HG03175 (cell line): ENCODE measurements at regions not wholly inside any gene's neighbourhood (a gene's known extent, or its start where the extent isn't known, plus 50 kb on each side); places are given as distances from the start of the nearest gene placed in this dataset.

Experiments used
- ATAC-seq: cut with Tn5 transposase; IDR thresholded peaks from one replicate; pipeline ENCODE4 v1.9.1; 2021; ENCODE audit warnings: mild to moderate bottlenecking, moderate library complexity; ENCODE audit not compliant: unreplicated experiment

GRCh38 chr20:54875307-54875706 lies 399.9 kb downstream of the DOK5 start:
- no peak for ATAC-seq

- ATAC-seq: no peak
Observed at GRCh38 chr20:54874718-54875117, 399.3 kb downstream of the DOK5 start.

- no peak for ATAC-seq
Observed at GRCh38 chr20:54872440-54872839, 397.0 kb downstream of the DOK5 start.

- no peak for ATAC-seq
Observed at GRCh38 chr20:54869765-54870164, 394.4 kb downstream of the DOK5 start.

GRCh38 chr20:54865273-54865672 lies 389.9 kb downstream of the DOK5 start:
- ATAC-seq: no peak

GRCh38 chr20:54860716-54861115 lies 385.3 kb downstream of the DOK5 start:
- ATAC-seq: no peak

- ATAC-seq: no peak
Observed at GRCh38 chr20:54856202-54856601, 380.8 kb downstream of the DOK5 start.

GRCh38 chr20:54849741-54850140 lies 374.3 kb downstream of the DOK5 start:
- no peak for ATAC-seq

GRCh38 chr20:54848984-54849538 lies 373.7 kb downstream of the DOK5 start:
- ATAC-seq: no peak

- no peak for ATAC-seq
Observed at GRCh38 chr20:54848262-54848661, 372.9 kb downstream of the DOK5 start.

GRCh38 chr20:54846948-54847347 lies 371.6 kb downstream of the DOK5 start:
- no peak for ATAC-seq

- ATAC-seq: no peak
Observed at GRCh38 chr20:54844346-54844745, 369.0 kb downstream of the DOK5 start.

GRCh38 chr20:54843865-54844264 lies 368.5 kb downstream of the DOK5 start:
- no peak for ATAC-seq

GRCh38 chr20:54843431-54843830 lies 368.0 kb downstream of the DOK5 start:
- ATAC-seq: no peak

- ATAC-seq: no peak
Observed at GRCh38 chr20:54839224-54839623, 363.8 kb downstream of the DOK5 start.

- ATAC-seq: no peak
Observed at GRCh38 chr20:54837226-54837625, 361.8 kb downstream of the DOK5 start.

GRCh38 chr20:54822386-54822785 lies 347.0 kb downstream of the DOK5 start:
- ATAC-seq: no peak

GRCh38 chr20:54820392-54820791 lies 345.0 kb downstream of the DOK5 start:
- no peak for ATAC-seq

- ATAC-seq: no peak
Observed at GRCh38 chr20:54806462-54806861, 331.1 kb downstream of the DOK5 start.

GRCh38 chr20:54794874-54795273 lies 319.5 kb downstream of the DOK5 start:
- ATAC-seq: no peak

- no peak for ATAC-seq
Observed at GRCh38 chr20:54794110-54794509, 318.7 kb downstream of the DOK5 start.

GRCh38 chr20:54793291-54793992 lies 318.0 kb downstream of the DOK5 start:
- no peak for ATAC-seq

GRCh38 chr20:54792688-54793087 lies 317.3 kb downstream of the DOK5 start:
- no peak for ATAC-seq
